ENCODE measurements at regions not wholly inside any gene's neighbourhood (a gene's known extent, or its start where the extent isn't known, plus 50 kb on each side); places are given as distances from the start of the nearest gene placed in this dataset.

- peaks cover 25% of the 10 kb centered on the region for H3K27me3 Mint-ChIP-seq (ENCODE audit: insufficient read depth)
- Histone ChIP-seq H3K27me3 (ENCODE audit: control insufficient read depth, insufficient read depth, low read length, poor library complexity, severe bottlenecking) (no peaks in the 10 kb centered on the region), H3K36me3 (ENCODE audit: control insufficient read depth, insufficient read depth, low read length) (no peaks in the 10 kb centered on the region), H3K9me3 (ENCODE audit: control insufficient read depth, low read length) (no peaks in the 10 kb centered on the region), H3K4me1 (ENCODE audit: control insufficient read depth, insufficient read depth, low read length) (no peaks in the 10 kb centered on the region), H3K4me3 (ENCODE audit: low read length) (no peak overlapping the region), H3K27ac (ENCODE audit: low read depth, low read length) (no peak overlapping the region), H3K9ac (ENCODE audit: extremely low read depth, low read length, poor library complexity, severe bottlenecking) (no peak overlapping the region)
- no peak for DNase-seq
- H3K4me3 Mint-ChIP-seq = no peak overlapping the region
- H3K36me3 Mint-ChIP-seq (ENCODE audit: low read depth) = no peaks in the 10 kb centered on the region
- H3K9me3 Mint-ChIP-seq = no peaks in the 10 kb centered on the region
- TF ChIP-seq, protein P1, sequence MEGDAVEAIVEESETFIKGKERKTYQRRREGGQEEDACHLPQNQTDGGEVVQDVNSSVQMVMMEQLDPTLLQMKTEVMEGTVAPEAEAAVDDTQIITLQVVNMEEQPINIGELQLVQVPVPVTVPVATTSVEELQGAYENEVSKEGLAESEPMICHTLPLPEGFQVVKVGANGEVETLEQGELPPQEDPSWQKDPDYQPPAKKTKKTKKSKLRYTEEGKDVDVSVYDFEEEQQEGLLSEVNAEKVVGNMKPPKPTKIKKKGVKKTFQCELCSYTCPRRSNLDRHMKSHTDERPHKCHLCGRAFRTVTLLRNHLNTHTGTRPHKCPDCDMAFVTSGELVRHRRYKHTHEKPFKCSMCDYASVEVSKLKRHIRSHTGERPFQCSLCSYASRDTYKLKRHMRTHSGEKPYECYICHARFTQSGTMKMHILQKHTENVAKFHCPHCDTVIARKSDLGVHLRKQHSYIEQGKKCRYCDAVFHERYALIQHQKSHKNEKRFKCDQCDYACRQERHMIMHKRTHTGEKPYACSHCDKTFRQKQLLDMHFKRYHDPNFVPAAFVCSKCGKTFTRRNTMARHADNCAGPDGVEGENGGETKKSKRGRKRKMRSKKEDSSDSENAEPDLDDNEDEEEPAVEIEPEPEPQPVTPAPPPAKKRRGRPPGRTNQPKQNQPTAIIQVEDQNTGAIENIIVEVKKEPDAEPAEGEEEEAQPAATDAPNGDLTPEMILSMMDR (conservative IDR thresholded peaks at IDR 0.05) = no peak
- no peaks in the 10 kb centered on the region for H3K4me1 Mint-ChIP-seq
- 91 to 100% methylated on average over 2 of the region's 2 CpGs for WGBS, 2 experiments (ENCODE audit: insufficient coverage in 1 of 2, insufficient read length in 1 of 2)
- H3K27ac Mint-ChIP-seq = no peak overlapping the region
Observed at GRCh38 chr5:4927097-4927496, 213.0 kb upstream of the ADAMTS16 start.

- Mint-ChIP-seq H3K4me1 (no peaks in the 10 kb centered on the region), H3K4me3 (no peak overlapping the region), H3K9me3 (no peaks in the 10 kb centered on the region)
Observed at GRCh38 chr5:4928409-4928808, 211.7 kb upstream of the ADAMTS16 start.

DNA sequence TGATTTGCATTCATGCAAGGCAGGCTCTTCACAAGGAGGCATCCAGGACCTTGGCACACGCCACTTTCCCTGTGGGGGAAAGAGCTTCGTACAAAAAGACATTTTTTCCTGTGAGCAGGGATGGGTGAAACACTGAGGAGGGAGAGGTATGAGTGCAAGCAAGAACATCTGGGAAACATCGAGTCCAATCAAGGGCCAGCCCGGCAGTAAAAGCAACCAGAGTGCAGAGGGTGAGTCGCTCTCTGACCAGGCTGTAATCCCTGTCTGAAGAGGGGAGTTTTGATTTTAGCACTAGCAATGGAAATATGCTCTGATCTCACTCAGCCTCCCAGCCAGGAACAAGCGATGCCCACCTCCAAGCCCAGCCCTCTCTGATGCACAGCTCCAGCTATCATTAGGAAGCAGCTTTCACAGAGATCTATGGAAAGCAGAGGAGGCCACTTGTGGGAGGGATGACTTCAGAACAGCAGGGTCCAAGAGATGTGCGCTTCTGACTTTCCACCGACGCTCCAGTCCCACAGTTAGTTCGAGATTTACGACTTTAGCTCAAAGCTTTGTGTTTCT is 211.0 kb upstream of the ADAMTS16 start:
- no peak overlapping the region for H3K27ac ChIP-seq (ENCODE audit: low read depth, low read length)
- Mint-ChIP-seq H3K36me3 (ENCODE audit: low read depth) (no peaks in the 10 kb centered on the region), H3K27me3 (ENCODE audit: insufficient read depth) (peaks cover 25% of the 10 kb centered on the region), H3K27ac (no peak overlapping the region), H3K9me3 (no peaks in the 10 kb centered on the region), H3K4me1 (no peaks in the 10 kb centered on the region), H3K4me3 (no peak overlapping the region)
- H3K27me3 ChIP-seq (ENCODE audit: control insufficient read depth, insufficient read depth, low read length, poor library complexity, severe bottlenecking) = no peaks in the 10 kb centered on the region
- no peak overlapping the region for H3K9ac ChIP-seq (ENCODE audit: extremely low read depth, low read length, poor library complexity, severe bottlenecking)
- H3K4me3 ChIP-seq (ENCODE audit: low read length) = no peak overlapping the region
- H3K9me3 ChIP-seq (ENCODE audit: control insufficient read depth, low read length) = peaks cover 5% of the 10 kb centered on the region
- no peak for DNase-seq
- no peaks in the 10 kb centered on the region for H3K4me1 ChIP-seq (ENCODE audit: control insufficient read depth, insufficient read depth, low read length)
- TF ChIP-seq, protein P1 (conservative IDR thresholded peaks at IDR 0.05) = no peak
- WGBS, 2 experiments (ENCODE audit: insufficient coverage in 1 of 2, insufficient read length in 1 of 2) = 70 to 81% methylated on average over 5 to 11 of the region's 11 CpGs
- no peaks in the 10 kb centered on the region for H3K36me3 ChIP-seq (ENCODE audit: control insufficient read depth, insufficient read depth, low read length)

More at GRCh38 chr5:4928409-4928808, 211.7 kb upstream of the ADAMTS16 start:
- no peak overlapping the region for H3K27ac ChIP-seq (ENCODE audit: low read depth, low read length)
- no peaks in the 10 kb centered on the region for H3K36me3 ChIP-seq (ENCODE audit: control insufficient read depth, insufficient read depth, low read length)
- DNase-seq = no peak
- no peak overlapping the region for H3K27ac Mint-ChIP-seq
- TF ChIP-seq, protein P1 (conservative IDR thresholded peaks at IDR 0.05) = no peak
- H3K27me3 Mint-ChIP-seq (ENCODE audit: insufficient read depth) = peaks cover 25% of the 10 kb centered on the region
- no peak overlapping the region for H3K4me3 ChIP-seq (ENCODE audit: low read length)
- no peaks in the 10 kb centered on the region for H3K36me3 Mint-ChIP-seq (ENCODE audit: low read depth)
- no peak overlapping the region for H3K9ac ChIP-seq (ENCODE audit: extremely low read depth, low read length, poor library complexity, severe bottlenecking)
- peaks cover 5% of the 10 kb centered on the region for H3K9me3 ChIP-seq (ENCODE audit: control insufficient read depth, low read length)
- H3K27me3 ChIP-seq (ENCODE audit: control insufficient read depth, insufficient read depth, low read length, poor library complexity, severe bottlenecking) = no peaks in the 10 kb centered on the region
- WGBS, 2 experiments (ENCODE audit: insufficient coverage in 1 of 2, insufficient read length in 1 of 2) = 93 to 100% methylated on average over 3 to 5 of the region's 5 CpGs
- H3K4me1 ChIP-seq (ENCODE audit: control insufficient read depth, insufficient read depth, low read length) = no peaks in the 10 kb centered on the region

All from endodermal cell (in vitro differentiated cells).